HEK293T (cell line): ENCODE measurements at regions not wholly inside any gene's neighbourhood (a gene's known extent, or its start where the extent isn't known, plus 50 kb on each side); places are given as distances from the start of the nearest gene placed in this dataset.

Source experiments
- CTCF ChIA-PET: fragments of 350-600 bp; formaldehyde crosslinking; extraction: SDS; loops from one replicate; lab custom pipeline; 2021; ENCODE audit warnings: antibody characterized with exemption, inconsistent platforms; lab: Yijun Ruan, JAX
- POLR2A ChIA-PET: fragments of 350-600 bp; formaldehyde crosslinking; extraction: SDS; loops from one replicate; lab custom pipeline; 2020; ENCODE audit warnings: antibody characterized with exemption, inconsistent platforms; lab: Yijun Ruan, JAX
- DNase-seq: peaks from one replicate; pipeline ENCODE4 v3.0.0; 2012; ENCODE audit warnings: mixed read lengths; ENCODE audit errors: extremely low spot score
- ARNT ChIP-seq: fragments of 450-650 bp; IDR thresholded peaks from 2 replicates; pipeline ENCODE4 v1.6.1; 2017; ENCODE audit warnings: mild to moderate bottlenecking
- BHLHE40 ChIP-seq: fragments of 450-650 bp; IDR thresholded peaks from 2 replicates; pipeline ENCODE4 v1.6.1; 2016; ENCODE audit warnings: mild to moderate bottlenecking, moderate library complexity, borderline replicate concordance
- CTBP1 ChIP-seq: fragments of 450-650 bp; IDR thresholded peaks from 2 replicates; pipeline ENCODE4 v1.6.1; 2016; ENCODE audit warnings: borderline replicate concordance
- ELF4 ChIP-seq: fragments of 450-650 bp; IDR thresholded peaks from 2 replicates; pipeline ENCODE4 v1.6.1; 2017; ENCODE audit warnings: antibody characterized with exemption
- FOXA1 ChIP-seq: fragments of 450-650 bp; IDR thresholded peaks from 2 replicates; pipeline ENCODE4 v1.6.1; 2016; ENCODE audit warnings: mild to moderate bottlenecking
- FOXK2 ChIP-seq: fragments of 450-650 bp; IDR thresholded peaks from 2 replicates; pipeline ENCODE4 v1.6.1; 2016; ENCODE audit warnings: mild to moderate bottlenecking
- FOXM1 ChIP-seq: fragments of 450-650 bp; IDR thresholded peaks from 2 replicates; pipeline ENCODE4 v1.6.1; 2017; ENCODE audit warnings: mild to moderate bottlenecking, borderline replicate concordance
- HDGF ChIP-seq: fragments of 450-650 bp; IDR thresholded peaks from 2 replicates; pipeline ENCODE4 v1.6.1; 2017; ENCODE audit warnings: antibody characterized with exemption, borderline replicate concordance
- L3MBTL2 ChIP-seq: fragments of 450-650 bp; conservative IDR thresholded peaks from 2 replicates; pipeline ENCODE4 v1.6.1; 2016; ENCODE audit warnings: mild to moderate bottlenecking
- LEF1 ChIP-seq: fragments of 450-650 bp; IDR thresholded peaks from 2 replicates; pipeline ENCODE4 v1.6.1; 2017; ENCODE audit warnings: mild to moderate bottlenecking, borderline replicate concordance
- NFRKB ChIP-seq: fragments of 450-650 bp; IDR thresholded peaks from 2 replicates; pipeline ENCODE4 v1.6.1; 2016; ENCODE audit warnings: mild to moderate bottlenecking, moderate library complexity
- SP1 ChIP-seq: fragments of 450-650 bp; IDR thresholded peaks from 2 replicates; pipeline ENCODE4 v1.6.1; 2017
- SUZ12 ChIP-seq: fragments of 450-650 bp; IDR thresholded peaks from 2 replicates; pipeline ENCODE4 v1.6.1; 2016; ENCODE audit warnings: mild to moderate bottlenecking
- TARDBP ChIP-seq: fragments of 450-650 bp; IDR thresholded peaks from 2 replicates; pipeline ENCODE4 v1.6.1; 2016
- ZNF384 ChIP-seq: fragments of 450-650 bp; IDR thresholded peaks from 2 replicates; pipeline ENCODE4 v1.6.1; 2016
- TF ChIP-seq, protein P1 (sequence below): fragments of 450-650 bp; IDR thresholded peaks from 2 replicates; pipeline ENCODE4 v1.6.1; 2016

GRCh38 chr12:92466391-92467305, 236.1 kb upstream of the PLEKHG7 start:
- CTCF ChIA-PET = no interaction called here
- POLR2A ChIA-PET = no interaction called here
- TF ChIP-seq ZNF384 (no peak), BHLHE40 (no peak), ARNT (no peak), ELF4 (no peak), CTBP1 (no peak), FOXM1 (no peak), TARDBP (no peak), NFRKB (no peak), SUZ12 (no peak), LEF1 (no peak), FOXK2 (no peak), FOXA1 (no peak), L3MBTL2 (no peak), SP1 (no peak), HDGF (no peak)
- TF ChIP-seq, protein P1, sequence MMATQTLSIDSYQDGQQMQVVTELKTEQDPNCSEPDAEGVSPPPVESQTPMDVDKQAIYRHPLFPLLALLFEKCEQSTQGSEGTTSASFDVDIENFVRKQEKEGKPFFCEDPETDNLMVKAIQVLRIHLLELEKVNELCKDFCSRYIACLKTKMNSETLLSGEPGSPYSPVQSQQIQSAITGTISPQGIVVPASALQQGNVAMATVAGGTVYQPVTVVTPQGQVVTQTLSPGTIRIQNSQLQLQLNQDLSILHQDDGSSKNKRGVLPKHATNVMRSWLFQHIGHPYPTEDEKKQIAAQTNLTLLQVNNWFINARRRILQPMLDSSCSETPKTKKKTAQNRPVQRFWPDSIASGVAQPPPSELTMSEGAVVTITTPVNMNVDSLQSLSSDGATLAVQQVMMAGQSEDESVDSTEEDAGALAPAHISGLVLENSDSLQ = no peak
- no peak for DNase-seq

GRCh38 chr12:92465786-92466295, 236.9 kb upstream of the PLEKHG7 start:
- POLR2A ChIA-PET = no interaction called here
- TF ChIP-seq ELF4 (no peak), FOXA1 (no peak), CTBP1 (no peak), ZNF384 (no peak), LEF1 (no peak)
- TF ChIP-seq, protein P1 = no peak
- DNase-seq = no peak
- CTCF ChIA-PET = no interaction called here

DNA sequence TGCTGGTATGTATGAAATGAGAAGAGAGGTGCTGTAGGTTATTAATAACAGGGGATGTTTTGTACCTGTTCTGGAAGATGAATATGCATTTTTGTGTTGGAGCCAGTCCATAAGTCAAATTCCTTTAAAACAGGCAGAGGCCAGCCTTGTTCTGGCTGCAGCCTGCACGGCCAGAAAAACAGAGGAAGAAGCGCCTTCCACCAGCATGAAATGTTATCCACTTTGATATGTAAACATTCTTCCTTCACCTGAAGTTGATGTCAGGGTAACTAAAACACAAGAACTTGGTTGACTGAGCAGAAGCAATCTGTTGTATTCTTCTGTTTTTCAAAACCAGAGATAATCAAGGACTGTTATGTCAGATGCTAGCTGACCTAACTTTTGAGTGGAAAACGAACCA, 237.9 kb upstream of the PLEKHG7 start:
- TF ChIP-seq ELF4 (no peak), LEF1 (no peak), TARDBP (no peak), SUZ12 (no peak), CTBP1 (no peak), ZNF384 (no peak), BHLHE40 (no peak), ARNT (no peak), SP1 (no peak), FOXK2 (no peak)
- TF ChIP-seq, protein P1 = no peak
- ChIA-PET CTCF (no interaction called here), POLR2A (interaction anchor here (0.6 kb wide), 1 partner anchor 130 kb away, joined by 6 read pairs; no protein-coding TSS in a partner anchor)
- DNase-seq = no peak

- TF ChIP-seq L3MBTL2 (no peak), NFRKB (no peak), FOXM1 (no peak), CTBP1 (no peak), SUZ12 (no peak), SP1 (no peak), LEF1 (no peak), ARNT (no peak), ELF4 (no peak), BHLHE40 (no peak), FOXA1 (no peak)
- ChIA-PET POLR2A (no interaction called here), CTCF (no interaction called here)
- DNase-seq = no peak
Observed at GRCh38 chr12:92463171-92463570, 239.6 kb upstream of the PLEKHG7 start.

DNA sequence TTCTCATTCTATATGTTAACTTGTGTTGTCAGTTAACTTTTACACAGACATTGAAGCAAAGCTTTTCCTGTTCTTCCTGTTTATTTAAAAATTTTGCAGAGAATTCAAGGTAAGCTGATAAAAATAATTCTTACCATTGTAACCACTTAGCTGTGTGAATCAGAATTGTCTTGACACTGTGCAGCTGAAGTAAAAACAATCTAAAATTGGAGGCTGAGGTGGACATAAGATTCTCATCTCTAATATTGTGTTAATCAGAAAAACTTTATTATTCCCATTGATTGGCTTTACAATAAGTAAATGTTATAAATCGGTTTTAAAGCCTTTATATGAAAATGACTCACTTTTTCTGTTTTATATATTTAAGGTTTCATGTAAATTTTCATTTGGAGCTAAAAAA, 240.3 kb upstream of the PLEKHG7 start:
- DNase-seq = no peak
- ChIA-PET POLR2A (no interaction called here), CTCF (no interaction called here)
- TF ChIP-seq, protein P1 = no peak
- no peak for TF ChIP-seq FOXA1

- TF ChIP-seq HDGF (no peak), ELF4 (no peak), FOXK2 (no peak), LEF1 (no peak), SP1 (no peak), ZNF384 (no peak), SUZ12 (no peak), FOXM1 (no peak), NFRKB (no peak)
- DNase-seq = no peak
- ChIA-PET POLR2A (no interaction called here), CTCF (no interaction called here)
Observed at GRCh38 chr12:92462049-92462448, 240.7 kb upstream of the PLEKHG7 start.
